ENCODE measurements at regions not wholly inside any gene's neighbourhood (a gene's known extent, or its start where the extent isn't known, plus 50 kb on each side); places are given as distances from the start of the nearest gene placed in this dataset.

GRCh38 chr2:133949595-133949994 is 304.3 kb upstream of the MGAT5 start:
- no peak overlapping the region for H3K27ac ChIP-seq
- no peak for TF ChIP-seq ZFX (IDR thresholded peaks at IDR 0.05; ENCODE audit: borderline replicate concordance)
- TF ChIP-seq CTCF (IDR thresholded peaks at IDR 0.05) = no peak

- TF ChIP-seq CTCF (IDR thresholded peaks at IDR 0.05) = no peak
- TF ChIP-seq ZFX (IDR thresholded peaks at IDR 0.05; ENCODE audit: borderline replicate concordance) = no peak
These were observed 302.7 kb upstream of the MGAT5 start for GRCh38 chr2:133951209-133951608.

GRCh38 chr2:133952420-133952819 is 301.5 kb upstream of the MGAT5 start:
- no peak overlapping the region for H3K27ac ChIP-seq
- no peak for TF ChIP-seq ZFX (IDR thresholded peaks at IDR 0.05; ENCODE audit: borderline replicate concordance)
- no peak for TF ChIP-seq CTCF (IDR thresholded peaks at IDR 0.05)

More at GRCh38 chr2:133951209-133951608, 302.7 kb upstream of the MGAT5 start:
- no peak overlapping the region for H3K27ac ChIP-seq

GRCh38 chr2:133952896-133953295 is 301.0 kb upstream of the MGAT5 start:
- TF ChIP-seq ZFX (IDR thresholded peaks at IDR 0.05; ENCODE audit: borderline replicate concordance) (no peak), CTCF (IDR thresholded peaks at IDR 0.05) (no peak)
- H3K27ac ChIP-seq = no peak overlapping the region

- TF ChIP-seq CTCF (IDR thresholded peaks at IDR 0.05) = no peak
- TF ChIP-seq ZFX (IDR thresholded peaks at IDR 0.05; ENCODE audit: borderline replicate concordance) = no peak
These were observed 300.3 kb upstream of the MGAT5 start for GRCh38 chr2:133953524-133953923.

GRCh38 chr2:133954636-133955035 is 299.2 kb upstream of the MGAT5 start:
- no peak overlapping the region for H3K27ac ChIP-seq
- TF ChIP-seq ZFX (IDR thresholded peaks at IDR 0.05; ENCODE audit: borderline replicate concordance) (no peak), CTCF (IDR thresholded peaks at IDR 0.05) (no peak)

More at GRCh38 chr2:133953524-133953923, 300.3 kb upstream of the MGAT5 start:
- H3K27ac ChIP-seq = no peak overlapping the region

GRCh38 chr2:133955169-133955568 is 298.7 kb upstream of the MGAT5 start:
- TF ChIP-seq CTCF (IDR thresholded peaks at IDR 0.05) = no peak
- no peak for TF ChIP-seq ZFX (IDR thresholded peaks at IDR 0.05; ENCODE audit: borderline replicate concordance)
- no peak overlapping the region for H3K27ac ChIP-seq

All from 22Rv1 (cell line).